ENCODE measurements at regions not wholly inside any gene's neighbourhood (a gene's known extent, or its start where the extent isn't known, plus 50 kb on each side); places are given as distances from the start of the nearest gene placed in this dataset.

DNA sequence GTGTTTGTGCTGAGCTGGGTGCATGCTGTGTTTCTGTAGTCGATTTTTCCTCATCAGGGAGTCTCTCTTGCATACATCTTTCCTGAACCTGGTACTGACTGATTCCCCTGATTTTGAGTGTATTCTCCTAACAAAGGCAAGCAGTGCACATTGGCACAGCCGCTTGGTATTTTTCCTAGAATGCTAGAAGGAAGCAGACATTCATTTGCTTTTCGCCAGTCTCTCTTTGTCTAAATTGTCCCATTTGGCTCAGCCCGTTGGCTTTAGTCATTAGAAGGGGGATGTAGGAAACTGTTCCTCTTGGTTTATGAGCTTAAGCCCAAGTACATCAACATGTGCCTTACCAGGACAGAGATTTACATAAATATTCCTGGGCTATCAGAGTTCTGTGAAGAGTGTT, 266.1 kb upstream of the TMTC4 start:
- DNase-seq (ENCODE audit: low spot score), result no peak

DNA sequence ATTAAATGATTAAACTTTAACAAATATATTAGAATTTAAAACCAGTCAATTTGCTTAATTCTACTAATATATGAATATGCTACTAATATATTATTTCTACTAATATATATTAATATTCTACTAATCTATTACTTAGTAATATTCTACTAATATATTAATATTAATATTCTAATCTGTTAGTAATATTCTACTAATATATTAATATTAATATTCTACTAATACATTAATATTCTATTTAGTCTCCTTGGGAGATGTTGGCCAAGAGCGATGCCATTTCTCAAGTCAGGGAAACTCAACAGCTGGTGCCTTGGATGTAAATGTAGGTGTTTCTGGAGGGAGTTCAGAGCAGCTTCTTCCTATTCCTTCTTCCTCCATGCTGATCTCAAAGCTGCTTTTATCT, 259.2 kb upstream of the TMTC4 start:
- DNase-seq (ENCODE audit: low spot score), result no peak

DNA sequence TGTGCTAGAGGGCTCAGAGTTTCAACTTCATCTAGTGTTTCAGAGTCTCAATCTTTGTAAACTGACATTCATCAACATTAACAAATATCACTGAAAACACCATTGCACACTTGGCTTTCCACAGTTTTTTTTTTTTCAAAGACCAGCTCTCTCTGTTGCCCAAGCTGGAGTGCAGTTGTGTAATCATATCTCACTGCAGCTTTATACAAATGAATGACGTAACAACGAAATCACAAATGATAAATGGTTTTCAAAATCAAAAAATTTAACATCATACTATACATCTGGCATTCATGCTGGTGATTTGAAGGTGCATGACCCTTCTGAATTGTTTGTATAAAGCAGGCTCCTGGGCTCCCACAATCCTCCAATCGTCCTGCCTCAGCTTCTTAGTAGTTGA, 248.0 kb upstream of the TMTC4 start:
- DNase-seq (ENCODE audit: low spot score), result no peak

DNA sequence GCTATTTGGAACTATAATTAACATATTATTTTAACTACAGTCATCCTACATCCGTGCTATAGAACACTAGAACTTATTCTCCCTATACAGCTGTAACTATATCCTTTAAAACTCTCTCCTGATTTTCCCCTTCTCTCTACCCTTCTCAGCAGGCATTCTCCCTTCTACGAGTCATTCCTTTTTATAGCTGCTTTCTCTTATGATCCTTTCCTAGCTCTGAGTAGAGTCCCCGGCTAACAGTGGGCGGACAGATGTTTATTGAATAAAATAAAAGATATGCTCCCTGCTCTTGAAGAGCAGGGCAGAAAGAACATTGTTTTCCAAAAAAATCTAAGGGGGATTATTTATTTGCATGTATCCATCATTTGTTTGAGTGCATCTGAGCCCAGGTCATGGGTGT, 246.5 kb upstream of the TMTC4 start:
- DNase-seq (ENCODE audit: low spot score), result no peak

DNA sequence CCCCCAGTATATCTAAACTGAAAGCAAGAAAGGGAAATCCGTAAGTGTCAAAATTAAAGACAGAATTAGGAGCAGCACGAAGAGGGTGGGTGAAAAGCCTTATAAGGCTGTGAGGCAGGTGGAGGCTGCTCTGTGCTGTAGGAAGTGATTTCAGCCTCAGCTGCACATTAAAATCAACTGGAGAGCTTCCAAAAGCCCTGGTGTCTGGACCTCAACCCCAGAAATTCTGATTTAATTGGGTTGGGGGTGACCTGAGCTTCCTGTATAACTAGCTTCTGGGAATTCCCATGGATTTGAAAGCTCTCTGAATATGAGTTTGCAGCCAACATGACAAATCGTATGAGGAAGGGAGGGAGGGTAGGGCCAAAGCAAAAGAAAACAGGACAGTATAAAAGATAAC, 242.4 kb upstream of the TMTC4 start:
- no peak for DNase-seq (ENCODE audit: low spot score)

DNA sequence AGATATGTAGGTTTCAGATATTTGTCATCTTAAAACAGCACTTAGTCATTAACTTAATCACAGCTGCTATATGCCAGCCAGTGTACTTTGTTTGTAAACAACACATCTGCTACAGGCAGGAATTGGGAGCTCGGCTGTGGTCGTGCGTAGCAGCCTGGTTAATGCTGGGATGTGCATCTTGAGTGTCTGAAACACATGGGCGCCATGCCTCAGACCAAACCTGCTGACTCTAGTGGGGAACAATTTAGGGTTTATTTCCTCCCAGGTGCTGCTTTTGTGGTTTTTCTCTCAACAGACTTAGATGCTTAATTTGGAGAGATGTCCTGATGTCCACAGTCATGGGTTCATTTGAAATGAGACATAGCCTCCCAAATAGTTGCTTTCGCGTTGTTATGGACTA, 238.5 kb upstream of the TMTC4 start:
- DNase-seq (ENCODE audit: low spot score), result no peak

DNA sequence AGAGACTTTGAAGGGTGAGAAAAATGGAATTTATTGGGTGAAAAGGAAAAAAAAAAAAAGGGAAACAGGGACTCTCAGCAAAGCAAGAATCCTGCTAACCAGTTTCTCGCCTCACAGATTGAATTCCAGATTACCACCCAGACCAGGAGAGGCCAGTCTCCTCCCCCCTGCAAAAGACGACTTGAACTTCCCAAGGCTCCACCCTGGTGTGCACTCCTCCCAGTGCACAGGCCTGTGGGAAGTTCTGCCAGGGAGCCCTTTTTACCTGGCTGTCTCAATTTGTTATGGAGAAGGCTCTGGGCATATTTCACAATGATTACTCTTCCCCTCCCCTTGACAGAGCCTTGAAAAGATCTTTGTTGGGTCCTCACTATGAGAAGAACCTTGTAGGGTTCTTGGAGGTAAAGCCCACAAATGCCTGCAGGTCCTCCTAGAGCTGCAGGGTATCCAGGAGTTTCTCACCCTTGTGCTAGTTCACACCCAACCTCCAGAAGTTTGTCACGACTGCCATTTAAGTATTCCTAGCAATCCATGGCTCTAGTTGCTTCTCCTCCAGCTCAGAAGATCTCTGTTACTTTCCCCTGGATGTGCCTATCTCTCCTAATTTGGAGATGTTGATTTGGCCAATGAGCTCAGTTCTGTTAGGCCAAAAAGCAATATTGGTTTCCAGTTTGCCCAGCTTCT, 229.8 kb upstream of the TMTC4 start:
- DNase-seq (ENCODE audit: low spot score), result no peak

DNA sequence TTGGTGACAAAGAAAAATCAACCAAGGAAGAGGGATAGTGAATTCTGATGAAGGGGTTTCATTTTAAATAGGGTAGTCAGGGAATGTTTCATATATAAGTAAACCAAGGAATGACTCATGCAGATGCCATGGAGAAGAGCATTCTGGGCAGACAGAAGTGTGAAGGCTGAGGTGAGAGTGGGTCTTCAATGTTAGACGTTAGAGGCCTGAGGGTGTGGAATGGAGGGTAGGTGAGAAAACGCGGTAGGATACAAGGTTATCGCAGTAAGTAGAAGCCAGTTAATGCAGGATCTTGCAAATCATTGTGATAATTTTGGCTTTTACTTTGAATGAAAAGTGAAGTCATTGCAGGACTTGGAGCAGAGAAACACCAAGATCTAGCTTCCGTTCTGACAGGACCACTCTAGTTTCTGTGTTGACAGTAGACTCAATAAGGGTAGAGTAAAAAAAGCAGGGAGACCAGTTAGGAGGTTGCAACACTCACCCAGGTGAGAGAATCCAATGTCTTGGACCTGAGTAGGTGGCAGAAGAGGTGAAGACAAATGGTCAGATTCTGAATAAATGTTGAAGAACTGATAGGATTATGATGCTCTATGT, 225.2 kb upstream of the TMTC4 start:
- no peak for DNase-seq (ENCODE audit: low spot score)

DNA sequence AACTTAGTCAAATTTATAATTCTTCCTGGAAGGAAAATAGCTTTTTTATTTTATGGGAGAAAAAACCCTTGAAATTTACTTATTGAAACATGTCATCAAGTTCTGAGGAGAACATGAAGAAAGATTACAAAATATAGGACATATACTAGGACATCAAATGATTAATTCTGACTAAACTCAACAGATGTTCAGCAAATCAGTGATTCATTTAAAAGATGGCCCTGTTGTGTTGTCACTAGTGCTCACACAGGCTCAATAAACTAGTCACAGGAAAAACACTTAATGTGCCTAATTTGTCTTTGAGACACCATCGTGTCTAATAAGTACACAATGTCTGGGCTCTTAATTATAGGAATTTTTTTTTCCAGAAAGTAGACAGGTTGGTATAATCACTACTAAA, 223.8 kb upstream of the TMTC4 start:
- DNase-seq (ENCODE audit: low spot score), result no peak

DNA sequence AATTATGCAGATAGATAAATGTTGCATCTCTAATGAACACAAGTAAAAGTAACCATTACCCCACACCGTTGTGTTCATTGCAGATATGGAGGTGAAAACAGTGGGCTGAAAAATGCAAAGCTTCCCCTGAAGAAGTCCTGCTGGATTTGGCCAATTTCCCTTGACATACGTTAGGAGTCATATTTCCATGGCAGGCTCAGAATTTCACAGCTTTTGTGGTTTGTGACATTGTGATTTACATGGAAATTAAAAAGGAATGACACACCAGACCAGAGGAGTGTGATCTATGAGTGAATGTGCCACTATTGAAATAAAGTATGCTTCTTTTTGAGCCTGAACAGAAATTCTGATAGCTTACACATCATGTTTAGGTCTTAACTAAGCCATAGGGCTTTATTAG, 221.1 kb upstream of the TMTC4 start:
- DNase-seq (ENCODE audit: low spot score), result no peak

DNA sequence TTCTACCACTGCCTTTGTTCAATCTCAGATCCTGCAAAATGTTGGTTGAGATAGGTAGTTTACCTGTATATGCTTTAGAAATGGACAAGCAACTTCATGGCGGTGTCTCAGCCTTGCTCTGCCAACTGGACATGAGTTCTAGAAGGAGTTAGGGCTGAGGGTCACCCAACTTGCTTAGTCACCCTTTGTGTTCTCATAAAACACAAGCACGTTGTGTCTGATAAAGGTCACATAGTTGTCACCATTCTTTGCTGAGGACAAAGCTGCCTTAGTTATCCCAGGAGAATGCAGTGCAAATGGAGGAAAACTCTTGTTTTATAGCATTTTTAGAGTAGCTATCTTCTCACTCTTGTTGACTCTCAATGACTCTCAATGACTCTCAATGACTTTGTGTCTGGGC, 218.4 kb upstream of the TMTC4 start:
- DNase-seq (ENCODE audit: low spot score), result peak; percentile 9

DNA sequence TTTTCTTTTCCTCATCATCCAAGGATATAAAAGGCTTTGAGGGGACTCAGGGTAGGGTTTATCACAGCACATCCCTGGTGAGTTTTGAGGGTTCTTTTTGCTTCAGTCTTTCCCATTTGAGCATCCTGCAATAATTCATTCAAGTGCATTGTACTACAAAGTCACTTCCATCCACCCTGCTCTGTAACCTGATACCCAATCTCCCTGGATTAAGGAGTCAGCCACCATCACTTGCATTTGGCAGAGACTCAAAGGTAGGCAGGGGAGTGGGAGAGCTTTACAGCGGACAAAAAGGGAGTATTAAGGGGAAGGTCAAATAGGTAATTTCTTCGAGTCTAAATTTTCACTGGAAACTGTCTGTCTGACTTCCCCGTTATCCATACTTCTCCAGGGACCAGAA, 216.1 kb upstream of the TMTC4 start:
- DNase-seq (ENCODE audit: low spot score), result no peak

DNA sequence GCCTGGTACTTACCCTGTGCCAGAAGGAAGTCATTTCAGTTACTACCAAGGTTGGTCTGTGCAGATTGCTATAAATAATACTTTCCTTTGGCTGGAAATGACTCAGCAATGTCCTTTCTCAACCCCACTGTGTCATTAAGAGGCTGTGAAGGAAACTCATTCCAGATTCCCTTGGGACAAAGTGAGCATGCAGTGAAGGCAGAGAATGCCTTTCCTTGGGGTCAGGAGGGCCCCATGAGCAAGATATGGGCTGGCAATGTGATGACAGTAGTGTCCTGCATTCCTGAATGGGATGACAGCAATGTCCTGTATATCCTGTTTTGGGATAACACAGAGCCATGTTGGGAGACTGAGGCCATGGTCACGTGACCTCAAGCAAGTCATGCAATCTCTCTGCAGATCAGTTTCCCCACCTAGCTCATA, 213.1 kb upstream of the TMTC4 start:
- peak; percentile 43 for DNase-seq (ENCODE audit: low spot score)

DNA sequence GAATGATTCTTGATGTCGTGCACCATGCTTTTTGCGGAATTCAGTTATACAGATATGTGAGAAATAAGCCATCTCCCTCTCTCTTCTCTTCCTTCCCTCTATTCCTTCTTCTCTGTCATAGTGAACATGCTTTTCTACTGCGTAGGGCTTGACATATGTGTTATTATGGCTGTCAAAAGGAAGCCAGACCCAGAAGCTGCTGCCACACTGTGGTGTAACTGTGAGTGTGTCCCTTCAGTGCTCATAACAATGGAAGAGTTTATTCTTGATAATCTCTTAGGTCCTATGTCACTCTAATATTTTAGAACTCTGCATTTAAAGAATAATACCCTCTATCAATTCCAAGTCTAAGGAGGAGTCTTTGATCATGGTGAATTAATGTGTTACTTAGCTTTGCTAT, 208.9 kb upstream of the TMTC4 start:
- DNase-seq (ENCODE audit: low spot score), result no peak

DNA sequence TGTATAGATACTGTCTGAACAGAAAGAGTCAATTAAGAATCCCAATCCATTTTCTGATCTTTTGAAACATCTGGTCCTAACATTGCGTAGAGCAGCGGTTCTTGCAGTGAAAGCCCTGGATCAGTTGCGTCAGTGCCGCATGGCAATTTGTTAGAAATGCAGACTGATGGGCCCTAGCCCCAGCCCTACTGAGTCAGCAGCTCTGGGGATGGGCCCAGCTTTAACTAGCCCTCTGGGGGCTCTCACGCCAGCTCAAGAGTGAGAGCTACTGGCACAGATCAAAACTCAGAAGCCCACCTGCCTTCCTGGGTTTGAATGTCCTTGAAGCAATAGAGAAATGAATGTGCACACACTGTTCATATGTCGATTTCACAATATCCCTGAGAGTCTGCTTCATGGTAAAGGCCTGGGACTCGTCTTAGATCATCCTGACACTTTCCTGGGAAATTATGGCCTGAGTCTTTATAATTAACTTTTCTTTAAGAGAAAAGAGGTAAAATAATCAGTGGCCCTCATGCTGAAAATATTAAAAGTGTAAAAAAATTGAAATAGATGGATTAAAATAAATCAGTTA, 206.8 kb upstream of the TMTC4 start:
- no peak for DNase-seq (ENCODE audit: low spot score)

DNA sequence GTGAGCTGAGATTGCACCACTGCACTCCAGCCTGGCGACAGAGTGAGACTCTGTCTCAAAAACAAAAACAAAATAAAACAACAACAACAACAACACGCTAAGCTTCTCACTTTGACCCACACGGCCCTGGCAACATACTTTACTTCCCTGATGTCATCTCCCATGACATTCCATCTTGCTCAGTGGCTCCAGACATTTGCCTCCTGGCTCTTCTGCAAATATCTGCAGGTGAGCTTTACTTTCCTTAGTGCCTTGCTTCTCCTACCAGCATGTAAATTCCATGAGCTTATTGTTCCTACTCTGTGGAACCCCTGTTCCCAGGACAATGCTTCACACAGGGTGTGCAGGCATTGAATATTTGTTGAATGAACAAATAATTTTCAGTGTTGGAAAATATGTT, 205.6 kb upstream of the TMTC4 start:
- DNase-seq (ENCODE audit: low spot score), result no peak

DNA sequence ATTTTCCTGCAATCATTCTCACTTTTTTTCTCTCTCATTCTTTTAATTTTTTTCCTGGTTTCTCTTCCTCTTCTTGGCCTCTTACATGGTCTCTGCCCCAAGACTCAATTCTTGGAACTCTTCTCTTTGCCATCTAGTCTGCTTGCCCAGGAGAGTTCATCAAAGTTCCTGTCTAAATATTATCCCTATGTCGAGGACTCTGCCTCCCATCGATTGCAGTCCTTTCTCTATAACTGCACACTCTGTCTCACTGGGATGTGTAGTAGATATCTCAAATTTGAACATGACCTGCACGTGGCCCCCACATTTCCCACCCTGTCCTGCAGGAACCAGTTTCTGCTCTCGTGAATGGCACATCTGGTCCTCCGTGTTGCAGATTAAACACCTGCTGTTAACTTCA, 204.7 kb upstream of the TMTC4 start:
- no peak for DNase-seq (ENCODE audit: low spot score)

DNA sequence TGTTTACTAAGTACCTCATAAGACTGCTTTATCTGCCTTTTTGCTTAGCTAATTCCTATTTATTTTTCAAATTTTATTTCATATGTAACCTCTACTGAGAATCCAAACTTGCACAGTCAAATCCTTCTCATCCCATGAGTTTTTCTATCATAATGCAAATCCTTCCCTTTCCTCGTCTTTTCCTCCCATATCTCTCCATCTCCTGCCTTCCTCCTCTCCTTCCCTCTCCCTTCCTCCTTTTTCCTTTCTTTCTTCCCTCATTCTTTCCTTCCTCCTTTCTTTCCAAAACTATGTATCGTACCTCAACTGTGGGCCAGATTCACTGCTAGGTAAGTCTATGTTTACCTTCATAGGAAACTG, 201.4 kb upstream of the TMTC4 start:
- no peak for DNase-seq (ENCODE audit: low spot score)

DNA sequence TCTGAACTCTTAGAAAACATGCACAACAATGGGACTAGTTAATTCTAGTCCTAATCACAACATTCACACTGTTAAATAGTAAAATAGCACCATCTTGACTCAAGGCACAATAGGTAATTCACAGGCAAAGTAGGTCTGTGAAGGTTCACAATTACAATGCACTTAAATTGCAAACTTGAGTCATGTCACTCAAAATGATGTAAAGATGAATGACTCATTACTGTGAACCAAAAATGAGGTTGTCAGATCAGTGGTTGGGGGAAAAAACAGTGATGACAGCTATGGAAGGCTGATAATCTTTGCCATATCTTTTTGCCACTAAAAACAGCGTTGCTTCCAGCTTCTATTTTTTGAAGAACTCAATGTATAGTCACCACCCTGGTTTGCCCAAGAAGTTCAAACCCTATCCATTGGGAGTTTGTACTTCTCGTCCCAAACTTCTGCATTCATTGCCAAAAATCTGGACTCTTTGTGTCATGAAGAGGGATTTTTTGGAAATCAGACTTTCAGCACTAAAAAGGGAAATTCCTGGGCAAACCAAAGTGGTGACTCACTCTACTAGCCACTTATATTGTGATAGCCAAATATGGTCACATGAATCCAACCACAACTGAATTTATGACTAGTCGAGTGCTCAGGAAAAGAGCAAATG, 200.9 kb upstream of the TMTC4 start:
- DNase-seq (ENCODE audit: low spot score), result peak; percentile 75

DNA sequence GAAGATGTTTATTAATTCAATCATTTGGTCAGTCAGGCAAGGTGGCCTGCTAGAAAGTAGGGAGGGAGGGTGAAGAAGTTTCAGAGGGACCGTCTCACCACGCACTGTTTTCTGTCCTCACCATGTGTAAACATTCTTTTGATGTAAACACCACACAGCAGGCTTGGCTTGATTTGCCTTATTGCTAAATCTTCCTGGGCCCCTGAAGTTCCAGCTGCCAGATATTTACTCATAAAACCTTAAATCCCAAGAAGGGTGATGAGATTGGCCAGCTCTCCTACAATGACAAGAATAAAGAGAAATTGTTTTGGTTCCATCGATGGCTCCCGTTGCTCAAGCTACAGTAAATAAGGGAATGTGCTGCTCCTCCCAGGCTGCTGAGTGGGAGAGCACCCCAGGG, 198.2 kb upstream of the TMTC4 start:
- DNase-seq (ENCODE audit: low spot score), result no peak

DNA sequence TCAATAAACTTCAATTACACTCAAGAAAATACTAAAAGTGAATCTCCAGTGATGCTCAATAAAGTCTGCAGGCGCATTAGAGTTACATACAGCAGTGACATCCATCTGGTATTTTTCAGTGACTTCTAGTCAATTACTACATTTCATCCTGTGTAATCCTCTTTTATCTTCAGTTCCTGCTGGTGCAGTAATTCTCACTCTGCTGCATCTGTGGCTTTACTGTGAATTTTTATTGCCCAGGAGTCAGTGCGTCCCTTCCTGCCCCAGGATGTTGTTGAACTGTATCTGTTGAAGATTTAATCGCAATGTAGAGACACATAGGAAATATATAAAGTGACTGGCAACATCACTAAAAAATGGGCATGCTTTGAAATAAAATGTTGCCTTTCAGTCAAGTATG, 196.3 kb upstream of the TMTC4 start:
- no peak for DNase-seq (ENCODE audit: low spot score)

DNA sequence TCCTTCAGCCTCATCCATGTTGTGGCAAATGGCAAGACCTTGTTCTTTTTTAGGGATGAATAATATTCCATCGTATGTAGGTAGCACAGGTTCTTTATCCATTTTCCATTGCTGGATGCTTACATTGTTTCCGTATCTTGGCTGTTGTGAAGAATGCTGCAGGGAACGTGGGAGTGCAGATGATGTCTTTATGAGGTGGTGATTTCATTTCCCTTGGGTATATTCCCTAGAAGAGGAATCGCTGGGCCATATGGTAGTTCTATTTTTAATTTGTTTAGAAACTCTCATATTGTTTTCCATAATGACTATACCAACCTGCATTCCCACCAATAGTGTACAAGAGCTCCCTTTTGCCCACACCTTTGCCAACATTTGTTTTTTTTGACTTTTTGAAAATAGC, 186.3 kb upstream of the TMTC4 start:
- DNase-seq (ENCODE audit: low spot score), result no peak

DNA sequence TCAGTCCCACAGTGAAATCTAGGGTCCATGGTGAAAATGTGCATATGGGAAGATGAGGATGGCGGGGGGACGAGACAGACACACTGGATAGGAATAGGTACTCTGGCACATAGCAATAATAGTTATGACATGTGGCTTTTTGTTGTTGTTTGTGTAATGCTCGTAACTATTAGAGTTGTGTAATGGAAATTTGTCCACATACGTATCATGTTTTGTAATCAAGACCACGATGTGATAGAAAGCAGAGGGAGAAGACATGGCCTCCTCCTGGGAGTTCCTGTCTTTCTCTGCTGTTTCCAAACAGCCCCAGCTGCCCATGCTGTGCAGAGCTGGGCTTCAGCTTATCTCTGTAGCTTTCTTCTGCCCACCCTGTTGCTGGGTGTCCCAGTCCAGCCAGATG, 185.3 kb upstream of the TMTC4 start:
- DNase-seq (ENCODE audit: low spot score), result no peak

DNA sequence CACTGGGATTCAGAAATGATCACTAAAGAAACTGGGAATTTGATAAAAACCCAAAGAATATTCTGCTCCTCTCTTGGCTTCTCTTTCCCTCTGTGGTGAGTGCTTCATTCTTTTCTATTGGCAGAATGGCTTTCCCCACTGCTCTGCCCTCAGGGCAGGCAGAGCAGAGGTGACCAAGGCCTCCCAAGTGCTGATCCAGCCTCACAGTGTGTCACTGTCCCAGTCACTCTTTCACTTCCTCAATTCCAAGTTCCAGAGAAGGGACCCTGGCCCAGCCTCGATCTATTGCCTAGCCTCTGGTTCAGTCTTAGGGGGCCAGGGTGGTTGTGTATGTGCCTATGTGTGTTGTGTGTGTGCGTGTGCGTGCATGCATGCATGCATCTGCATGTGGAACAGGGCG, 180.6 kb upstream of the TMTC4 start:
- DNase-seq (ENCODE audit: low spot score), result no peak

All from COLO829 (cell line).